OCI-LY3 (cell line): ENCODE measurements at regions not wholly inside any gene's neighbourhood (a gene's known extent, or its start where the extent isn't known, plus 50 kb on each side); places are given as distances from the start of the nearest gene placed in this dataset.

Source experiments
- H2AFZ ChIP-seq: fragments of 200-600, 300-600 bp; shearing (Covaris generic); 2 replicates; pipeline ENCODE4 v1.6.0; 2014; ENCODE audit warnings: antibody characterized with exemption, low read depth, low read length
- H3K27ac ChIP-seq: fragments of 200-600, 300-600 bp; sonication (generic); 2 replicates; pipeline ENCODE4 v1.5.1; 2014; ENCODE audit warnings: mild to moderate bottlenecking, low read length, moderate library complexity, mixed read lengths
- H3K27me3 ChIP-seq: fragments of 200-600, 300-600 bp; sonication (generic); 2 replicates; pipeline ENCODE4 v1.6.1; 2014; ENCODE audit warnings: low read depth, low read length, mixed read lengths
- H3K36me3 ChIP-seq: fragments of 200-600, 300-600 bp; sonication (generic); replicated peaks from 2 replicates; pipeline ENCODE3; 2014; ENCODE audit warnings: low read depth, low read length, mixed read lengths
- H3K4me1 ChIP-seq: fragments of 300-600, 200-600 bp; sonication (generic); 2 replicates; pipeline ENCODE4 v1.6.1; 2014; ENCODE audit warnings: low read length, mixed read lengths
- H3K4me2 ChIP-seq: fragments of 200-600, 300-600 bp; sonication (generic); 2 replicates; pipeline ENCODE4 v1.6.1; 2014; ENCODE audit warnings: low read length, mixed read lengths
- H3K4me3 ChIP-seq: fragments of 300-600, 200-600 bp; sonication (generic); 2 replicates; pipeline ENCODE4 v1.5.1; 2014; ENCODE audit warnings: antibody characterized with exemption, mild to moderate bottlenecking, low read length, moderate library complexity
- H3K79me2 ChIP-seq: fragments of 300-600, 200-600 bp; shearing (Covaris generic); 2 replicates; pipeline ENCODE4 v1.6.1; 2014; ENCODE audit warnings: mild to moderate bottlenecking, low read length, mixed read lengths
- H3K9ac ChIP-seq: fragments of 300-600, 200-600 bp; shearing (Covaris generic); 2 replicates; pipeline ENCODE4 v1.6.0; 2014; ENCODE audit warnings: mild to moderate bottlenecking, low read length, moderate library complexity
- H3K9me3 ChIP-seq: fragments of 200-600, 300-600 bp; shearing (Covaris generic); 2 replicates; pipeline ENCODE4 v1.6.1; 2014; ENCODE audit warnings: low read length, mixed read lengths; ENCODE audit not compliant: insufficient read depth
- H4K20me1 ChIP-seq: fragments of 200-600, 300-600 bp; sonication (generic); 2 replicates; pipeline ENCODE4 v1.6.1; 2016; ENCODE audit warnings: low read length, mixed read lengths; ENCODE audit not compliant: insufficient read depth
- CTCF ChIP-seq: fragments of 200-600, 300-600 bp; sonication (generic); IDR thresholded peaks from 2 replicates; pipeline ENCODE4 v1.5.1; 2014; ENCODE audit warnings: antibody characterized with exemption, low read length, low read depth
- EZH2phosphoT487 ChIP-seq: fragments of 200-600 bp; shearing (Covaris generic); IDR thresholded peaks from 2 replicates; pipeline ENCODE4 v1.6.1; 2018; ENCODE audit warnings: antibody characterized with exemption, mixed run types, low read depth

- H3K36me3 ChIP-seq: no peaks in the 10 kb centered on the region
- H3K27me3 ChIP-seq: no peaks in the 10 kb centered on the region
- no peak overlapping the region for H2AFZ ChIP-seq
- no peak for TF ChIP-seq CTCF
- TF ChIP-seq EZH2phosphoT487: no peak
- no peak overlapping the region for H3K9ac ChIP-seq
- H4K20me1 ChIP-seq: no peaks in the 10 kb centered on the region
- H3K9me3 ChIP-seq: no peaks in the 10 kb centered on the region
- no peak overlapping the region for H3K4me2 ChIP-seq
- H3K79me2 ChIP-seq: no peaks in the 10 kb centered on the region
- H3K4me3 ChIP-seq: no peak overlapping the region
- H3K27ac ChIP-seq: no peak overlapping the region
- H3K4me1 ChIP-seq: no peaks in the 10 kb centered on the region
Measured at GRCh38 chr5:103371046-103371607, 112.6 kb downstream of the MACIR start.

- no peaks in the 10 kb centered on the region for H3K36me3 ChIP-seq
- H3K4me1 ChIP-seq: no peaks in the 10 kb centered on the region
- no peaks in the 10 kb centered on the region for H4K20me1 ChIP-seq
- no peaks in the 10 kb centered on the region for H3K79me2 ChIP-seq
- H3K4me2 ChIP-seq: no peak overlapping the region
- H3K9ac ChIP-seq: no peak overlapping the region
- no peaks in the 10 kb centered on the region for H3K9me3 ChIP-seq
- H3K27me3 ChIP-seq: no peaks in the 10 kb centered on the region
- no peak overlapping the region for H2AFZ ChIP-seq
- no peak overlapping the region for H3K4me3 ChIP-seq
- H3K27ac ChIP-seq: no peak overlapping the region
- TF ChIP-seq EZH2phosphoT487: no peak
- TF ChIP-seq CTCF: no peak
Measured at GRCh38 chr5:103369125-103370120, 110.9 kb downstream of the MACIR start.

- Histone ChIP-seq H3K27me3 (no peaks in the 10 kb centered on the region), H3K9me3 (no peaks in the 10 kb centered on the region), H3K36me3 (no peaks in the 10 kb centered on the region), H3K9ac (no peak overlapping the region), H2AFZ (no peak overlapping the region), H3K27ac (no peak overlapping the region), H3K4me1 (no peaks in the 10 kb centered on the region), H3K4me3 (no peak overlapping the region), H4K20me1 (no peaks in the 10 kb centered on the region), H3K79me2 (no peaks in the 10 kb centered on the region), H3K4me2 (no peak overlapping the region)
- TF ChIP-seq EZH2phosphoT487: no peak
Measured at GRCh38 chr5:103367702-103368101, 109.1 kb downstream of the MACIR start.

- no peaks in the 10 kb centered on the region for H3K9me3 ChIP-seq
- no peaks in the 10 kb centered on the region for H3K4me1 ChIP-seq
- no peaks in the 10 kb centered on the region for H3K27me3 ChIP-seq
- H3K4me3 ChIP-seq: no peak overlapping the region
- TF ChIP-seq CTCF (no peak), EZH2phosphoT487 (no peak)
- H3K79me2 ChIP-seq: no peaks in the 10 kb centered on the region
- no peaks in the 10 kb centered on the region for H3K36me3 ChIP-seq
- no peaks in the 10 kb centered on the region for H4K20me1 ChIP-seq
- no peak overlapping the region for H3K9ac ChIP-seq
- no peak overlapping the region for H2AFZ ChIP-seq
- H3K4me2 ChIP-seq: no peak overlapping the region
- no peak overlapping the region for H3K27ac ChIP-seq
Measured at GRCh38 chr5:103366918-103367549, 108.5 kb downstream of the MACIR start.
